AML-193 (cell line): ENCODE measurements at regions not wholly inside any gene's neighbourhood (a gene's known extent, or its start where the extent isn't known, plus 50 kb on each side); places are given as distances from the start of the nearest gene placed in this dataset.

ENCODE experiments used
- DNase-seq, 2 experiments: peaks; one replicate each; lab custom pipeline; 2025; lab: John Stamatoyannopoulos, UW

- DNase-seq, result no peak
Measured at GRCh38 chr10:29160150-29160617, 128.7 kb upstream of the LYZL1 start.

GRCh38 chr10:29163746-29164145, 125.1 kb upstream of the LYZL1 start:
- no peak for DNase-seq

- no peak for DNase-seq
Measured at GRCh38 chr10:29166713-29167112, 122.2 kb upstream of the LYZL1 start.

GRCh38 chr10:29169021-29169420, 119.8 kb upstream of the LYZL1 start:
- DNase-seq, result no peak

GRCh38 chr10:29171717-29172116, 117.2 kb upstream of the LYZL1 start:
- DNase-seq, result no peak

- no peak for DNase-seq
Measured at GRCh38 chr10:29174389-29174788, 114.5 kb upstream of the LYZL1 start.

- DNase-seq, result no peak
Measured at GRCh38 chr10:29176845-29177832, 111.7 kb upstream of the LYZL1 start.

- DNase-seq, result no peak
Measured at GRCh38 chr10:29181936-29182335, 106.9 kb upstream of the LYZL1 start.

- no peak for DNase-seq
Measured at GRCh38 chr10:29183301-29183945, 105.4 kb upstream of the LYZL1 start.

GRCh38 chr10:29184205-29185000, 104.5 kb upstream of the LYZL1 start:
- no peak for DNase-seq

- no peak for DNase-seq
Measured at GRCh38 chr10:29185050-29185449, 103.8 kb upstream of the LYZL1 start.

GRCh38 chr10:29186221-29186620, 102.6 kb upstream of the LYZL1 start:
- no peak for DNase-seq

- no peak for DNase-seq
Measured at GRCh38 chr10:29189256-29189655, 99.6 kb upstream of the LYZL1 start.

GRCh38 chr10:29191674-29192073, 97.2 kb upstream of the LYZL1 start:
- DNase-seq, result no peak

GRCh38 chr10:29199339-29199738, 89.5 kb upstream of the LYZL1 start:
- no peak for DNase-seq

GRCh38 chr10:29199941-29200679, 88.8 kb upstream of the LYZL1 start:
- no peak for DNase-seq

GRCh38 chr10:29202386-29202940, 86.4 kb upstream of the LYZL1 start:
- no peak for DNase-seq

- no peak for DNase-seq
Measured at GRCh38 chr10:29203432-29203831, 85.4 kb upstream of the LYZL1 start.

GRCh38 chr10:29204070-29204800, 84.6 kb upstream of the LYZL1 start:
- no peak for DNase-seq

GRCh38 chr10:29205787-29206186, 83.1 kb upstream of the LYZL1 start:
- DNase-seq, result no peak

- no peak for DNase-seq
Measured at GRCh38 chr10:29208845-29209244, 80.0 kb upstream of the LYZL1 start.
